C4-2B (cell line): ENCODE measurements at regions not wholly inside any gene's neighbourhood (a gene's known extent, or its start where the extent isn't known, plus 50 kb on each side); places are given as distances from the start of the nearest gene placed in this dataset.

ENCODE experiments used
- H3K27ac ChIP-seq: fragments of 450-650 bp; 2 replicates; pipeline ENCODE4 v1.5.1; 2017
- CTCF ChIP-seq: fragments of 450-650 bp; conservative IDR thresholded peaks from 2 replicates; pipeline ENCODE4 v1.5.1; 2017; ENCODE audit warnings: mild to moderate bottlenecking
- ZFX ChIP-seq: fragments of 450-650 bp; IDR thresholded peaks from 2 replicates; pipeline ENCODE4 v1.6.1; 2017

DNA sequence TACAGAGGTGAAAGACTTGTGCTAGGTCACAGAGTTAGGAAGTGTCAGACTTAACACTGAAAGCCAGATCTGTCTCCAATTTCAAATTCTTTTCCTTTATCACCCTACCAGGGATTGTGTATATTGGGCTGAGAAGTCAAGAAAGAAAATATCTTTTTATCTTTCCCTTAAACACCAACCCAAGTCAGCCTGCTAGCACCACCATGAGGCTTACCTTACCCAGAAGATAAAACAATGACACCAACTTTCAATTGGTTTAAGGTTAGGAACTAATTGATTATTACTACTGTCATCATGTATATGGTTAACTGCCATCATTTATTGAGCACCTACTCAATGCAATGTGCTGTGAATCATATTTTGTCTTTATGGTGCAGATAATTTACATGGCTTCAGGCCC lies 178.9 kb upstream of the FOXD3 start:
- TF ChIP-seq ZFX (no peak), CTCF (no peak)
- no peak overlapping the region for H3K27ac ChIP-seq

DNA sequence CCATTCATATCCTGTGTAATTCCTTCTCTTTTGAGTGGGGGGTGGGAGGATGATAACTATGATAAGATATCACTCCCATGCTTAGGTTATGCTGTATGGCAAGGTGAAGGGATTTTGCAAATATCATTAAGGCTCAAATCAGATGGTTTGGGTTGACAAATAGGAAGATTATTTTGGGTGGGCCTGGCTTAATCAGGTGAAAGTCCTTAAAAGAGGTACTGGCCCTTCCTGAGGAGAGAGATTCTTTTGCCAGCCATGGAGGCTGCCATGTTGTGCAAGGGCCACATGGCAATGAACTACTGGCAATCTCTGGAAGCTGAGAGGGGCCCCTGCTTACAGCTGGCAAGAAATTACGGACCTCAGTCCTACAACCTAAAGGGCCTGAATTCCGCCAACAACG lies 174.6 kb upstream of the FOXD3 start:
- no peak overlapping the region for H3K27ac ChIP-seq
- TF ChIP-seq CTCF (no peak), ZFX (no peak)

GRCh38 chr1:63148825-63149645 lies 173.3 kb upstream of the FOXD3 start:
- no peak overlapping the region for H3K27ac ChIP-seq

GRCh38 chr1:63152572-63152971 lies 169.8 kb upstream of the FOXD3 start:
- TF ChIP-seq ZFX (no peak), CTCF (no peak)
- no peak overlapping the region for H3K27ac ChIP-seq

More at GRCh38 chr1:63148825-63149645, 173.3 kb upstream of the FOXD3 start:
- TF ChIP-seq ZFX (no peak), CTCF (peak; percentile 86)

- H3K27ac ChIP-seq, result no peak overlapping the region
- TF ChIP-seq CTCF, result no peak
- TF ChIP-seq ZFX, result no peak
These were observed 166.9 kb upstream of the FOXD3 start for GRCh38 chr1:63155437-63155836.

DNA sequence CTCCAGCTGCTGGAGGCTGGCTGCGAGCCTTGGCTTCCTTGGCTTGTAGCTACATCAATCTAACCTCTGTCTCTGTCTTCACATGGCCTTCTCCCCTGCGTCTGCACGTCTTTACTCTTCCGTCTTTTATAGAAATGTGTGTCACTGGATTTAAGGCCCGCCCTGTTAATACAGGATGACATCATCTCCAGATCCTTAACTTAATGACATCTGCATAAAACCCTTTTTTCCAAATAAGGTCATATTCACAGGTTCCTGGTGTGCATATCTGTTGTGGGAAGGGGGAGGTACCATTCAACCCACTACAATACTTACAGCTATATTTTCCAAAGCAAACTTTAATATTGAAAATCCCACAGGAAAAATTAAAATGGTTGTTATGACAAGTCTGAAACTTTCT lies 165.3 kb upstream of the FOXD3 start:
- no peak for TF ChIP-seq ZFX
- TF ChIP-seq CTCF, result no peak
- H3K27ac ChIP-seq, result no peak overlapping the region

DNA sequence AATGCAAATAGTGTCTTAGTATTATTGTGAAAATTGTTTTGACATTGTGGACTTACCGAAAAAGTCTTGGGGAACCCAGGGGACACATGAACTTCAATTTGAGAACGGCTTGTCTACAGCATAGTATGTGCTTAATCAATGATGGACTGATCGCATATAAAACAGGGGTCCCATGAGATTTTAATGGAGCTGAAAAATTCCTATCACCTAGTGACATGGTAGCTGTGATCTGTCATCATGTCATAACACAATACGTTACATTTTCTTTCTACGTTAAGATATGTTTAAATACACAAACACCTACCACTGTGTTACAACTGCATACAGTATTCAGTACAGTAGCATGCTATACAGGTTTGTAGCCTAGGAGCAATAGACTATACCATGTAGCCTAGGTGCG lies 153.3 kb upstream of the FOXD3 start:
- no peak overlapping the region for H3K27ac ChIP-seq
- TF ChIP-seq ZFX (no peak), CTCF (no peak)
